ENCODE measurements at regions not wholly inside any gene's neighbourhood (a gene's known extent, or its start where the extent isn't known, plus 50 kb on each side); places are given as distances from the start of the nearest gene placed in this dataset.

- no peak for DNase-seq
Measured at GRCh38 chr21:27715131-27715530, 748.2 kb upstream of the ADAMTS5 start.

- no peak for DNase-seq
Measured at GRCh38 chr21:27713154-27714109, 746.5 kb upstream of the ADAMTS5 start.

GRCh38 chr21:27704567-27705166, 737.8 kb upstream of the ADAMTS5 start:
- DNase-seq, result no peak

- DNase-seq, result no peak
Measured at GRCh38 chr21:27703791-27704190, 736.9 kb upstream of the ADAMTS5 start.

- DNase-seq, result peak; percentile 40
Measured at GRCh38 chr21:27700974-27701614, 734.2 kb upstream of the ADAMTS5 start.

- no peak for DNase-seq
Measured at GRCh38 chr21:27695246-27695645, 728.4 kb upstream of the ADAMTS5 start.

DNA sequence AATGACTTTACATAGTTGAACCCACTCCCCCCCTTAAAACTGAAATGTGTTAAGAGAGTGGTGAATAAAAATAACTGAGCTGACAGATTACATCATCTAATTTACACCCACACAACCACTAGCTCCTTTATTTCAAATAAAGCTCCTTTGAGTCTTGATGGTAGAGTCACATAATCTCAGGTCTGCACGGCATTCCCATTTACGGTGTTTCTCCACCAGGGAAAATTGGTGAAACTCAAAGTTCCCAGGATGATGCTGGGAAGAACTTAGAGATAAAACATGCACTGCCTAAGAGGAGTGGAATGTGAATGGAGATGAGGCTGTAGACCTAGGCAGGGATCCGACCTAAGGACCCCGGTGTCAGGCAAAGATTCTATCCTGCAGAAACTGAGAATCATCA, 727.8 kb upstream of the ADAMTS5 start:
- DNase-seq, result no peak

- no peak for DNase-seq
Measured at GRCh38 chr21:27693376-27693775, 726.5 kb upstream of the ADAMTS5 start.

GRCh38 chr21:27691516-27691915, 724.6 kb upstream of the ADAMTS5 start:
- DNase-seq, result no peak

DNA sequence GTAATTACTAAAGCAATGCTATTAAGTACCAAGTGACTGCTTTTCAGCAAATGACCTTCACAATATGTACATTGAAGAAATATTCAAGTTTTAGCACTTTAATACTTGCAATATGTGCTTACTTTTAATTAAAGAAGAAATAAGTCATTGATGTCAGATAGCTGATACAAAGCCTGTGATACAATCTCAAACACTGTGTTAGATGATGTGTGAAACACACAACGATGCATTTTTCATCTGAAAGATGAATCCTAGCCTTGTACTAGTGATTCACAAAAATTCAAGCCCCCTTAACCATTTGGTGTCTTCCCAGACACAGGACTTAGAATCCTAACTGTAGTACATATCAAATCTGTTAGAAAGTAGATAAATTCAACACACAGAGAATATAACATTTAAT, 724.1 kb upstream of the ADAMTS5 start:
- DNase-seq, result no peak

GRCh38 chr21:27690426-27690825, 723.5 kb upstream of the ADAMTS5 start:
- no peak for DNase-seq

GRCh38 chr21:27688773-27689172, 721.9 kb upstream of the ADAMTS5 start:
- DNase-seq, result no peak

DNA sequence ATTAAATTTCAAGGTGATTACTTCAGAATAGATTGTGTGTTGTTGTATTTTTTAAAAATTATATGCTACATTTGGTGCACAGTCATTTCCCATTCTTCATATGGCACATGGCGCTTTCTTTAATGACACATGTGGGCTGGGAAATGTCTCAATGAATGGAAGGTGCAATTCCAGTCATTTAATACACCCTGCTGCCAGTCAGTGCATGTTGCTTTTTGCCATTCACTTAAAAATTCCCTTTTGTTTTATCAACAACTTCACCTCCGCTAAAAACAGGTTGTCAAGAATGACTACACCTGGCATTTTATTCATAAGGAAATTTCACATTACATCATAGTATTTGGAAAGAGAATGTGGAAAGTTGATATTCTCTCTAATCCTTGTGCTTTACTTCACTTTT, 716.4 kb upstream of the ADAMTS5 start:
- DNase-seq, result no peak

DNA sequence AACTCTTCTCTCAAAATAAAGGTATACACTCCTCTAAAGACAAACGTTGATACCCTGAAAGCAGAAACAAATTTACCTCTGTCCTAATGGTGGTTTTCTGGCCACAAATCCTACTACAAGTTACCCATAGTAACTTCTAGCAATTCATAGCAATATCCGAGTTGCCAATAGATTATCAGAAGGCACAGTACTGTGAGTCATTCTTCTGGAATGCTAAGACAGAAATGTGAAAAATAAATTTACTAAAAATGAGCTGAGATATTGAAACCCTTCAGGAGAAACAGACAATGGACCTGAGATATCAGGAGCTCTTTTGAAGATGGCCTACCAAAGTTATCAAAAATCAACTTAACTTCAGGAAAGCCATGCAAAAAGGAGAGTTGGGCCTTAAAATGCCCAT, 715.0 kb upstream of the ADAMTS5 start:
- DNase-seq, result no peak

DNA sequence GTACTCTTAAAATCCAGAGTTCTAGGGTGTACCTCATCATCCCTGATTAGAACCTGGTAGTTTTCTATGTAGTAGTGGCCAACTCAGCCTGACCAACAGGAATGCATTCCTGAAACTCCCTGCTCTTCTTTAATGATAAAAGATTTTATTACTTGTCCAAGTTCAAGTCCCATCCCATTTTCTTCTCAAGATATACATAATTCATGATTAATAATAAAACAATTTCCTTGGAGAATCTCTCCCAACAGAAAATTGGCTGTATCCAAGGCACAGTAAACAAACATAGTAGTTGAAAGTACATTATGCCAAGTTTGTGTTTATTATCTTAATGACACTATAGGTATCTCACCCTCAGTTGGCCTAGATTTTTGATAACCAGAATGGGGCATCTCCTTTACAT, 714.1 kb upstream of the ADAMTS5 start:
- no peak for DNase-seq

- DNase-seq, result no peak
Measured at GRCh38 chr21:27680181-27680580, 713.3 kb upstream of the ADAMTS5 start.

- DNase-seq, result no peak
Measured at GRCh38 chr21:27678511-27678910, 711.6 kb upstream of the ADAMTS5 start.

GRCh38 chr21:27677546-27677945, 710.7 kb upstream of the ADAMTS5 start:
- no peak for DNase-seq

DNA sequence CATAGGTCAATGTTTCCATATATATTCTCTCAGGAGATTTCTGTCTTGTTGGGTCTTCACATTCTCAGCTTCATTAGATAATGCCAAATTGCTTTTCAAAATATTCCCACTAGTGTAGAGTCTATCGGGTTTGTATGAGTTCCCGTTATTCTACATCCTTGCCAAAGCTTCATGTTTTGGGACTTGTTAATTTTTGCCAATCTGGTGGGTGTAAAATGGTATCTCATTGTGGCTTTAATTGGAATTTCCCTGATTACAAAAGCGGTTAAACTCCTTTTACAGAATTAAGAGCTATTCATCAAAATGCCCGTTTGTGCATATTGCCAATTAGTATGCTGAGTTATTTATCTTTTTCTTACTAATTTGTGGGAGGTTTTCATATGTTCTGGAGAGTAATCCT, 708.4 kb upstream of the ADAMTS5 start:
- DNase-seq, result no peak

DNA sequence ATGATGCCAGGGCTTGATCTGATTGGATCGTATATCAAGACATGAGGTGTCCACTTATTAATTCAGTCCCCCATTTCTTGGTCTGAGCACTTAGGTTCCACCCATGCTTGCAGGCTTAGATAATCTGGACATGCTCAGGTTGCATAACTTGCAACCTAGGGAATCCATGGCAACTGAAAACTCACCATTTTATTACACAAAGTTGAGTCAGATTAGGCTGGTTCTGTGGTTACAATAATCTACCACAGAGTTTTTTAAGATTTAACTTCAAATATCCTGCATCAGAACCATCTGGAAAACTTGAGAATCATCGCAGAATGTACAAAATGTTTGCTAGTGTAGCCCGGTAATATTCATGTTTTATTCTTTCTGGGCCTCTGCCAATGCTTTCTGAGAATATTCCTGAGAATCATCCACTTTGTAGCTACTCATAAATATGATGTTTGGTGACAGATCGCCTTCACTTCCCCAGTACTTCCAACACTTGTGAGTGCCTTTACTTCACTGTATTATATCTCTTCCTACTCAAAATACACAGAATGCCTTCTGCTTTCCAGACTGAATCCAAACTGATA, 707.2 kb upstream of the ADAMTS5 start:
- no peak for DNase-seq

DNA sequence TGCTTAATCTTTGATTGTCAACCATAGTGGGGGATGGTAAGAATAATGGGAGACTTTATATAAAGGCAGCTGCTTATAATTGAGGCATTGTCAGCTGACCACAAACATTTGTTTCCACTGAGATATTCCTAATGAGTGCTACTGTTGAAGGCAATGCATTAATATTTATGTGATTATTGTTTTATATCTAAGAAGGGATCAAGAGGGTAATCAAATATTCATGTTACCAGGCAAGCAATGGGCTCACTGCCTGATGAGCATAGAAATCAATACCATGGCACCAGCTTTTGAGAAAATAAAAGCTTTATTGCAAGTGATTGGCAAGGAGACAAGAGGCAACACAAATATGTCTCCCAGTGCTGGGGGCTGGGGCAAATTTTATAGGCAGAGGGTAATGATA, 706.7 kb upstream of the ADAMTS5 start:
- no peak for DNase-seq

DNA sequence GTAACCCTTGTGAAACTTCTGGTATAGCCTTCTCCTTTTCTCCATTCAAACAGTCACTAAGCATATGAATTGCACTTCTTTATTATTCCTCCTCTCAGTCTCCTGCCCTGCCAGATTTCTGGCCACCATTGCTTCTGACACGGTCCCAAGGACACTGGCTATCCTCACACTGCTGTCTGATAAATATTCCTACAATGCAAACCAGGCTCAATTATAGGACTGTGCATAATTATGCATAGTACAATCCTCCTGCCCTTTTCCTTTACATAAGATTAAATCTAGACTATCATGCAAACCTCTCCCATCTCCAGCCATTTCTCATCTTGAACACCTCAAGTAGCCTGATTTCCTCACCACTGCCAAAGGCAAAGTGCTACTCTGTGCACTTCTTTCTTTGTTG, 704.3 kb upstream of the ADAMTS5 start:
- no peak for DNase-seq

DNA sequence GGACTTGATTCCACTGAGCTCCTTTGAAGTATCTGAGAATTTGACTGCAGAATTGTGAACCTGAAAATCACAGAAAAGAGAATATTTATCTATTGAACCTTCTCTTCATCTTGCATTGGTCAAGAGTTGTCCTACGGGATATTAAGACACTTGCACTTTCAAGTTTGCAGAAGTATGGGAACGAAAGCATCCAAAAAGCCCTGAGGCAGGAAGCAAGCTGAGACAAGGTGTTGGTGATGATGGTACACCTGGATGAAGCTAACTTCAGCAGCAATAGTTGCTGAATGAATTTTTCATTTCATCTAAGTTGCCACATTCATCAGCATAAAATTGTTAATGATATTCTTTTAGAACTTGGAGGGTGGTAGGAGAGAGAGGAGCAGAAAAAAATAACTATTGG, 686.6 kb upstream of the ADAMTS5 start:
- DNase-seq, result no peak

DNA sequence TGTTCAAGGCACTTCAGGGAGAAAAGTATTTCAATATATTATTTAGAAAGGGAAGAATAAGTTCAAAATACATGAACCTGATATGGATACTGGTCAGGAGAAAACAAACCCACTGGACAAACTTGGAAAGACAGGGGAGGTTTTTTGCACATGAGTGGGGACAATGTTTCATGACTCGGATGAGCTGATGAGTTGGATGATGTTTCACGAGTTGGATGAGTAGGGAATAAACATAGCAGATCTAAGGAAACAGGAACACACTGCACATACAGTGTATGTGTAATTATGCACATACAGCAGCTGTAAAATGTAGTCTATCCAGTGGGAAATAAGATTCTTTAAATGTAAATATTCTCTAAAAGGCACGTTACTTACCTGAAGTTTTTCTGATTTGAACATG, 682.9 kb upstream of the ADAMTS5 start:
- no peak for DNase-seq

Data from activated CD4-positive, CD25-positive, alpha-beta regulatory T cell treated with anti-CD3 and anti-CD28 coated beads, Interleukin-2, amount 50 U/mL, for 72 hours (primary cell).